NCI-H2107 treated with DMSO at 0.1 percent for 48 hours (cell line): ENCODE measurements at regions not wholly inside any gene's neighbourhood (a gene's known extent, or its start where the extent isn't known, plus 50 kb on each side); places are given as distances from the start of the nearest gene placed in this dataset.

Experiments used
- DNase-seq: peaks from one replicate; lab custom pipeline; 2025; ENCODE audit not compliant: unreplicated experiment; lab: John Stamatoyannopoulos, UW

- DNase-seq: no peak
Observed at GRCh38 chr14:99041820-99042174, 230.2 kb downstream of the BCL11B start.

- DNase-seq: no peak
Observed at GRCh38 chr14:99042381-99043266, 229.4 kb downstream of the BCL11B start.

DNA sequence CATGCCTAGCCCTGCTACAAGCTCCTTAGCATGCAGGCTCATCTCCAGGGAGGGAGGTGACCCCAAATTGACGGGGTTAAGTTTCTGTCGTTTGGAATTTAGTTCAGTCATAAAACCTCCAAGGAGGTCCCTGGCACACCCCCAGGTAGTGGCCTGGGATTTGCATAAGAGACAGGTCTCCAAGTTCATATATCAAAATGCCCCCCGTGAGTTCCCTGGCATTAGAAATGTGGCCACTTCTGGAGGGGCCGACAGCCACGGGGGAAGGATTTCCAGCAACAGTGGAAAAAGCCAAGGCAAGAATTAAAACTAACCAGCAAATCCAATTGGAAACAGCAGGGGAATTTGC, 228.8 kb downstream of the BCL11B start:
- DNase-seq: no peak

GRCh38 chr14:99043756-99044155, 228.2 kb downstream of the BCL11B start:
- DNase-seq: no peak

DNA sequence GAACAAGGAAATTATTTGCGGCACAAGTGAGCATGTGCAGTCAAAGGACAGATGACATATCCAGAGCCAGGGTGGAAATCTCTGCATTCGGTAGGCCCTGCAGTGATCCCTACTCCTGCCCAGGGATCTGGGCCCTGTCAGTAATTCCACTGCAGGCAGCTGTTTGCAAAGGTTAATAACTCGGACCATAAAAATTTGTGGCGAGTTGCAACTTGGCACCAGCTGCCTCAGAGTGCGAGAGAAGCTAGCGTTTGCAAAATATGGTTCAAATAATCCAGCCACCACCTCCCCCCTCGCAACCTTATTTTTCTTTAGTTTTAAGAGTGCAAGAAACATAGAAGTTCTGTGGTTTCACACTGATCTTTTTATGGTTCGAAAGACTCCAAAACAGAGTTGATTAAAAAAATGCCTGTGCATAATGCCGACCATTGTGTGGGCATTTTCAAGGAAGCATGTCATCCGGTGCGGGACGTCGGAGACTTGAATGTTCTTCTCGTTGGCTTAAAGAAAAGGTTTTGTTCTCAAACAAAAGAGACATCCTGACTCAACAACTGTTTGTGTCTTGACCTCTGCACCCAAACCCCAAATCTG, 224.5 kb downstream of the BCL11B start:
- DNase-seq: no peak

GRCh38 chr14:99050309-99050708, 221.7 kb downstream of the BCL11B start:
- DNase-seq: no peak

DNA sequence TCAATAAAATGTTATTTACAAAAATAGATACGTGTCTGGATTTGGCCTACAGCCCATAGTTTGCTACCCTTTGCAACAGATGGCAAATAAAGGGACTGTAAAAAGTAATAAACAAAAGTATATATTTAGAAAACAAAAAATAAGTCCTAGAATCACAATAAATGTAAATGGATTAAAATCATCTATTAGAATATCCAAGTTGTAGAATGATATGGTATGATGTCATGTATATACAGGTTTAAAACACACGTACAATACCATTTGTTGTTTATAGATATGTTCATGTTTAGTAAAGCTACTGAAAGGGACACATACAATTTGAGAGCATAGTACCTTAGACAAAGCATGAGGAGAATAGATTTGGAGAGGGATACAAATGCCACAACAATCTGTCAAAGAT, 219.5 kb downstream of the BCL11B start:
- DNase-seq: no peak

- no peak for DNase-seq
Observed at GRCh38 chr14:99055019-99055418, 217.0 kb downstream of the BCL11B start.

- DNase-seq: no peak
Observed at GRCh38 chr14:99055816-99056215, 216.2 kb downstream of the BCL11B start.

- DNase-seq: no peak
Observed at GRCh38 chr14:99057576-99058083, 214.4 kb downstream of the BCL11B start.

DNA sequence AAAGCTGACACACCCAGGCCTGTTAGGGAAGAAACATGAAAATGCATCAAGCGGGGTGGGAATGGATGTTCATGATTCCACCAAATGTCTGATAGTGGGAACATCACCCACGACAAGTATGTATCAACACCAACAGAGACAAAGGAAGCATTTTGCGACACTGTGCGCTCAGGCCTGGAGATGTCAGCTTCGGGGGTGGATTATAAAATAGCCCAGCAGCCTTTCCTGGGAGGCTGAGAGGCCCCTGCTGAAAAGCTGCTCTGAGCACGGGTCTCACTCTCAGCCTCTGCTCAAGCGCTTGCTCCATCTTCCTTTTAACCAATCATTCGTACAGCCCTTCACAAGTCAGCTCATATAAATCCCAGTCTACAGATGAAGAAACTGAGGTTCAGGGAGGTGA, 213.5 kb downstream of the BCL11B start:
- no peak for DNase-seq

GRCh38 chr14:99062216-99062615, 209.8 kb downstream of the BCL11B start:
- no peak for DNase-seq

DNA sequence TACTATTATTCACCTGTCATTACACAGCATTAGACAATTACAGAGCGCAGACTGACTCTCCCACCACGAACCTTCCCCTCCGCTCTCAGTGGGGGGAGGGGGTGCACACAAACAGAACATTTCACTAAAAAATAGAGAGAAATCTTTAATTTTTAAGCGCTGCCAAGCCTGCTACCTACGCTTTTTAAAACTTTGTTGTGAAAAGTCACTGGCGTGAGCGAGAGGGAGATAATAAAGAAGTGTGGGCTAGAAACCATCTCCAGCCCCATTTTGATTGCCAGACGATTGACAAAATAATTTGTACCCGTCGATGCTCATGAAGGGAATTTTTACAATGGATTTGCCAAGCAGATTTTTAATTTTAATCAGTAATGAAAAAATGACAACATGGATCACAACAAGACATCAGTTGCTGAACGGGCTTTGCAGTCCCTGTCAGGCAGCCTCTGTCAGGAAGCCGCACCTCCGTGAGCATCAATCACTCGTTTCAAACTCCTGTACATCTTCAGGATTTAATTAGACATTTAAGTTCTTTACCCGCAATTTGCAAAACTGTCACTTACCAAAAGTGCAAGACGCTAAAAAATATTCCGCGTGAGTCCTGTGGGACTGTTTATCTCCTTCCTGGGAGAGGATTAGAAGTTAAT, 209.1 kb downstream of the BCL11B start:
- no peak for DNase-seq

DNA sequence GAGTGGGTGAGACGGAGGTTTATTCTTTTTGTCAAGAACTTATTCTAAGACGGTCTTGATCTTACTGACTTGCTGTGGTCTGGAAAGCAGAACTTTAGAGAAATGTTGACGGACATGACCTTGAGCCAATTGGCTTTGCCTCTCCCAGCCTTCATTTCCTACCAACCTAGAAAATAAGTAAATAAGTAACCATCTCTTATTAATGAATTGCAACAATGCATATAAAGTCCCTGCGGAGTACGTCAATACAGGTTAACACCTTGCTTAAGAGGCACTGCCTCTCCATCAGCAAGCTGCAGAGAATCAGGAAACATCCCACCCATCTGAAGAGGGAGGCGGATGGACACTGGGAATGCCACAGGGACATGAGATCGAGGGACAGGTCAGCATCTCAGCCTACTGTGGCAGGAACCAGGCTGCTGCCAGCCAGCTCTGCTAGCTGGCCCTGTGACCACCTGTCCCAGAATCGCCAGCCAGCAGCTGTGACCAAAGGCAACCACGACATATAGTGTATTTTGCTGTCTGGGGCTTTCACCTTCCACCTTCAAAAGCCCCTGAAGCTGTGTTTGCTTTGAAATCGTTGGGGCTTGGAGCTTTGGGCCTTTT, 208.3 kb downstream of the BCL11B start:
- no peak for DNase-seq

DNA sequence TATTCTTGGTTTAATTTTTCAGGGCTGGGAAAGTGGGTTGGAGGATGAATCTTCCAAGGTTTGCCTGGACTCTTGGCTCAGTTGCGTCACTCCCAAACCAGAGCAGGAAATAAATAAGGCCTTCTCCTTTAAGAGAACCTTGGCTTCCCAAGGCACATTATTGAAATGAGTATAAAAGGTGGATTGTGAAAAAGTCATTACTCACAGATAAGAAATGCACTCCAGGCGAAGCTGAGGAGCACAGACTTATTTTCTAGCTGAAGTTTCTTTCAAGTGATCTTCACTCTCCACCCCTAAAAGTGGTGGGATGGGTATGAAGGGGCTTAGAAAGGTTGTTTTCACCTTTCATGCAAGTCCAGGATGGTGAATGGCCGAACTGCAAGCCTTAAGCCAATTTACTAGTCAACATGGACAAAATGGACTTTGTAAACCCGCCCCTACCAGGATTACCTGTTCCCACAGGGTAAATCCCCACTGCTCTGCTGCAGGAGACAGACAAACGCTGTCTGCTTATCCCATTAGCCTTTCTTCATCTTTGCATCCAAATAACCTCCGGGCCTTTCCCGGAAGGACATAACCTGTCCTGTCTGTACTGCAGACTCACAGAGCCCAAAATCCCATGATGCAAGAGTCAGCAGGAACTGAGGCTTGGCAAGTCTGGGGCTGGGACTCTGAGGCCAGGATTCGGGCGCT, 207.6 kb downstream of the BCL11B start:
- no peak for DNase-seq

DNA sequence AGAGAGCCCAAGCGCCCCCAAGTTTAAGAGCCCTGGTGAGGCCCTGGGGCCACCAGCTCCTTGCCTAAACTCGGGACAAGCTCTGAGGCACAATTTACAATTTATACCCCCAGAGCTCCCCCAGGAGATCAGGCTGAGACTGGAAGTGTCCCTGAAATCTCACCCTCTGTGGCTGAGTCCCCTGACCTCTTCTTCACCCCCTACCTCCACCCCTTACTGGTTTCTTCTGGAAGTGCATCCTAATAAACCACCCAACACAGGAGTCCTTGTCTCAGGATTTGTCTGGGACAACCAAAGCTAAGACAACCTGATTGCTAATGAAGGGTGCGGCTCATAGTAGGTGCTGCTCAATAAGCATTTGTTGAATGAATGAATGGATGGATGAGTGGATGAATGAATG, 206.4 kb downstream of the BCL11B start:
- no peak for DNase-seq

GRCh38 chr14:99066378-99066777, 205.6 kb downstream of the BCL11B start:
- no peak for DNase-seq

- DNase-seq: no peak
Observed at GRCh38 chr14:99067141-99067920, 204.7 kb downstream of the BCL11B start.

DNA sequence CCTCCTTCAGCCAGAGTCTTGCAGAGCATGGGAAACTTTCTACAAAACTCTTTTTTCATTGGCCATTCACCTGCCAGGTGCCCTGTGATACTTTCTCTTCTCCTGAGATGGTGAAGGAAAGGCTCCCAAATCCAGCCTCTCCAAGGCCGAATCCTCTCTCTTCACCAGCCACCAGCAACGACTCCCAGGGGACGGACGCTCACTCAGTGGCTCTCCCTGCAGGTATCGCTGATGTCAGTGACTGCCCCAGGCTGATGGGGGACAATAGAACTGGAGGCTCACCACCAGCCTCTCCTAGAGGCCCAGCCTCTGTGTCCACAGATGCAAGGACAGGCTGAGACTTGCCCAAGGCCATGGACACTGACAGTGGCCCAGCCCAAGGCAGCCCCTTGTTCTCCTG, 204.1 kb downstream of the BCL11B start:
- no peak for DNase-seq

GRCh38 chr14:99069946-99070345, 202.1 kb downstream of the BCL11B start:
- no peak for DNase-seq
